Endodermal cell (in vitro differentiated cells): ENCODE measurements at regions not wholly inside any gene's neighbourhood (a gene's known extent, or its start where the extent isn't known, plus 50 kb on each side); places are given as distances from the start of the nearest gene placed in this dataset.

Experiments
- DNase-seq: peaks from one replicate; pipeline ENCODE4 v3.0.0-alpha.2; 2017
- H3K27ac ChIP-seq: 2 replicates; pipeline ENCODE4 v1.5.1; 2013; ENCODE audit warnings: mild to moderate bottlenecking, low read depth, low read length, moderate library complexity
- H3K27me3 ChIP-seq: 2 replicates; pipeline ENCODE4 v1.6.1; 2013; ENCODE audit warnings: mild to moderate bottlenecking, low read length, moderate library complexity; ENCODE audit not compliant: insufficient read depth, control insufficient read depth, poor library complexity, severe bottlenecking
- H3K36me3 ChIP-seq: 2 replicates; pipeline ENCODE4 v1.7.0; 2013; ENCODE audit warnings: mild to moderate bottlenecking, low read length, moderate library complexity; ENCODE audit not compliant: control insufficient read depth, insufficient read depth
- H3K4me1 ChIP-seq: one replicate; pipeline ENCODE4 v1.7.0; 2013; ENCODE audit warnings: low read length; ENCODE audit not compliant: control insufficient read depth, insufficient read depth
- H3K4me3 ChIP-seq: 2 replicates; pipeline ENCODE4 v1.5.1; 2013; ENCODE audit warnings: mild to moderate bottlenecking, low read length, moderate library complexity
- H3K9ac ChIP-seq: 2 replicates; pipeline ENCODE4 v1.6.1; 2013; ENCODE audit warnings: mild to moderate bottlenecking, low read length, moderate library complexity; ENCODE audit not compliant: poor library complexity, severe bottlenecking; ENCODE audit errors: extremely low read depth
- H3K9me3 ChIP-seq: 2 replicates; pipeline ENCODE4 v1.6.1; 2013; ENCODE audit warnings: mild to moderate bottlenecking, low read length, moderate library complexity; ENCODE audit not compliant: control insufficient read depth
- H3K27ac Mint-ChIP-seq: 2 replicates; pipeline ENCODE4 v1.8.0; 2020; ENCODE audit warnings: mixed read lengths
- H3K27me3 Mint-ChIP-seq: 2 replicates; pipeline ENCODE4 v1.8.0; 2021; ENCODE audit warnings: mild to moderate bottlenecking, mixed read lengths; ENCODE audit not compliant: insufficient read depth
- H3K36me3 Mint-ChIP-seq: 2 replicates; pipeline ENCODE4 v1.8.0; 2020; ENCODE audit warnings: low read depth, mixed read lengths
- H3K4me1 Mint-ChIP-seq: 2 replicates; pipeline ENCODE4 v1.8.0; 2020; ENCODE audit warnings: mixed read lengths
- H3K4me3 Mint-ChIP-seq: 2 replicates; pipeline ENCODE4 v1.8.0; 2020; ENCODE audit warnings: mild to moderate bottlenecking, moderate library complexity, mixed read lengths
- H3K9me3 Mint-ChIP-seq: 2 replicates; pipeline ENCODE4 v1.8.0; 2020; ENCODE audit warnings: mild to moderate bottlenecking, mixed read lengths
- WGBS, 2 experiments: methylation state at CpG; one replicate each; pipeline versions ENCODE4 v1.1.5 to v1.1.7; 2013; ENCODE audit warnings: missing lambda C conversion rate in 2 of 2, mixed read lengths in 1 of 2; ENCODE audit not compliant: insufficient coverage in 1 of 2, insufficient read length in 1 of 2; 5-methylcytosine and 5-hydroxymethylcytosine counted together
- TF ChIP-seq, protein P1 (sequence below): fragments of 200-600 bp; sonication (generic); conservative IDR thresholded peaks from 2 replicates; pipeline ENCODE4 v1.5.0; 2021; ENCODE audit warnings: antibody characterized with exemption, mild to moderate bottlenecking

- Mint-ChIP-seq H3K4me3 (no peak overlapping the region), H3K9me3 (no peaks in the 10 kb centered on the region), H3K27me3 (no peaks in the 10 kb centered on the region), H3K4me1 (no peaks in the 10 kb centered on the region), H3K36me3 (no peaks in the 10 kb centered on the region), H3K27ac (no peak overlapping the region)
- Histone ChIP-seq H3K27me3 (no peaks in the 10 kb centered on the region), H3K9ac (no peak overlapping the region), H3K9me3 (no peaks in the 10 kb centered on the region), H3K36me3 (no peaks in the 10 kb centered on the region), H3K4me1 (no peaks in the 10 kb centered on the region), H3K27ac (no peak overlapping the region), H3K4me3 (no peak overlapping the region)
- DNase-seq, result no peak
- 88 to 100% methylated on average over 3 of the region's 3 CpGs for WGBS, 2 experiments
- TF ChIP-seq, protein P1, sequence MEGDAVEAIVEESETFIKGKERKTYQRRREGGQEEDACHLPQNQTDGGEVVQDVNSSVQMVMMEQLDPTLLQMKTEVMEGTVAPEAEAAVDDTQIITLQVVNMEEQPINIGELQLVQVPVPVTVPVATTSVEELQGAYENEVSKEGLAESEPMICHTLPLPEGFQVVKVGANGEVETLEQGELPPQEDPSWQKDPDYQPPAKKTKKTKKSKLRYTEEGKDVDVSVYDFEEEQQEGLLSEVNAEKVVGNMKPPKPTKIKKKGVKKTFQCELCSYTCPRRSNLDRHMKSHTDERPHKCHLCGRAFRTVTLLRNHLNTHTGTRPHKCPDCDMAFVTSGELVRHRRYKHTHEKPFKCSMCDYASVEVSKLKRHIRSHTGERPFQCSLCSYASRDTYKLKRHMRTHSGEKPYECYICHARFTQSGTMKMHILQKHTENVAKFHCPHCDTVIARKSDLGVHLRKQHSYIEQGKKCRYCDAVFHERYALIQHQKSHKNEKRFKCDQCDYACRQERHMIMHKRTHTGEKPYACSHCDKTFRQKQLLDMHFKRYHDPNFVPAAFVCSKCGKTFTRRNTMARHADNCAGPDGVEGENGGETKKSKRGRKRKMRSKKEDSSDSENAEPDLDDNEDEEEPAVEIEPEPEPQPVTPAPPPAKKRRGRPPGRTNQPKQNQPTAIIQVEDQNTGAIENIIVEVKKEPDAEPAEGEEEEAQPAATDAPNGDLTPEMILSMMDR, result no peak
Measured at GRCh38 chr4:123924536-123924935, 527.9 kb downstream of the SPRY1 start.

- Mint-ChIP-seq H3K4me1 (no peaks in the 10 kb centered on the region), H3K27ac (no peak overlapping the region), H3K4me3 (no peak overlapping the region), H3K9me3 (no peaks in the 10 kb centered on the region), H3K27me3 (no peaks in the 10 kb centered on the region), H3K36me3 (no peaks in the 10 kb centered on the region)
- no peaks in the 10 kb centered on the region for H3K27me3 ChIP-seq
- no peaks in the 10 kb centered on the region for H3K4me1 ChIP-seq
- no CpG with 5 or more reads among the region's 1 CpG for WGBS, 2 experiments
- H3K36me3 ChIP-seq, result no peaks in the 10 kb centered on the region
- TF ChIP-seq, protein P1, result no peak
- no peak overlapping the region for H3K27ac ChIP-seq
- no peaks in the 10 kb centered on the region for H3K9me3 ChIP-seq
- H3K9ac ChIP-seq, result no peak overlapping the region
- no peak overlapping the region for H3K4me3 ChIP-seq
- DNase-seq, result no peak
Measured at GRCh38 chr4:123929565-123929964, 533.0 kb downstream of the SPRY1 start.

GRCh38 chr4:123930996-123931395, 534.4 kb downstream of the SPRY1 start:
- 89 to 100% methylated on average over 1 of the region's 1 CpG for WGBS, 2 experiments
- DNase-seq, result no peak
- H3K27me3 Mint-ChIP-seq, result no peaks in the 10 kb centered on the region
- no peaks in the 10 kb centered on the region for H3K4me1 Mint-ChIP-seq
- Histone ChIP-seq H3K4me1 (no peaks in the 10 kb centered on the region), H3K9ac (no peak overlapping the region), H3K27ac (no peak overlapping the region), H3K36me3 (no peaks in the 10 kb centered on the region), H3K4me3 (no peak overlapping the region), H3K9me3 (no peaks in the 10 kb centered on the region), H3K27me3 (no peaks in the 10 kb centered on the region)
- no peaks in the 10 kb centered on the region for H3K36me3 Mint-ChIP-seq
- H3K27ac Mint-ChIP-seq, result no peak overlapping the region
- TF ChIP-seq, protein P1, result no peak
- no peak overlapping the region for H3K4me3 Mint-ChIP-seq
- no peaks in the 10 kb centered on the region for H3K9me3 Mint-ChIP-seq
